Epithelial cell of esophagus (primary cell): ENCODE measurements at regions not wholly inside any gene's neighbourhood (a gene's known extent, or its start where the extent isn't known, plus 50 kb on each side); places are given as distances from the start of the nearest gene placed in this dataset.

ENCODE experiments used
- DNase-seq: peaks from one replicate; pipeline ENCODE4 v3.0.0; 2010; ENCODE audit warnings: low read depth
- H3K4me3 ChIP-seq: 2 replicates; pipeline ENCODE4 v1.5.1; 2011; ENCODE audit warnings: mild to moderate bottlenecking, low read length, control low read depth
- CTCF ChIP-seq: IDR thresholded peaks from 2 replicates; pipeline ENCODE4 v1.5.1; 2011; ENCODE audit warnings: low read depth, mild to moderate bottlenecking, low read length, control low read depth, inconsistent platforms; ENCODE audit not compliant: insufficient read depth; ENCODE audit errors: missing control alignments

- H3K4me3 ChIP-seq, result no peak overlapping the region
- no peak for DNase-seq
- TF ChIP-seq CTCF, result no peak
Measured at GRCh38 chr10:113219446-113219845, 269.4 kb downstream of the TCF7L2 start.

- no peak overlapping the region for H3K4me3 ChIP-seq
- no peak for TF ChIP-seq CTCF
- peak; percentile 24 for DNase-seq
Measured at GRCh38 chr10:113221756-113222168, 271.7 kb downstream of the TCF7L2 start.

GRCh38 chr10:113222207-113222606 lies 272.2 kb downstream of the TCF7L2 start:
- no peak for DNase-seq
- TF ChIP-seq CTCF, result no peak
- no peak overlapping the region for H3K4me3 ChIP-seq

GRCh38 chr10:113225364-113225763 lies 275.3 kb downstream of the TCF7L2 start:
- H3K4me3 ChIP-seq, result no peak overlapping the region
- TF ChIP-seq CTCF, result no peak
- DNase-seq, result no peak

- TF ChIP-seq CTCF, result no peak
- H3K4me3 ChIP-seq, result no peak overlapping the region
- no peak for DNase-seq
Measured at GRCh38 chr10:113225903-113226302, 275.9 kb downstream of the TCF7L2 start.

GRCh38 chr10:113226399-113226798 lies 276.4 kb downstream of the TCF7L2 start:
- DNase-seq, result no peak
- H3K4me3 ChIP-seq, result no peak overlapping the region
- no peak for TF ChIP-seq CTCF

- DNase-seq, result no peak
- no peak for TF ChIP-seq CTCF
Measured at GRCh38 chr10:113226831-113227445, 276.9 kb downstream of the TCF7L2 start.

More at GRCh38 chr10:113226831-113227445, 276.9 kb downstream of the TCF7L2 start:
- no peak overlapping the region for H3K4me3 ChIP-seq
